HEK293T (cell line): ENCODE measurements at regions not wholly inside any gene's neighbourhood (a gene's known extent, or its start where the extent isn't known, plus 50 kb on each side); places are given as distances from the start of the nearest gene placed in this dataset.

Experiments
- FOXA1 ChIP-seq: fragments of 450-650 bp; IDR thresholded peaks from 2 replicates; pipeline ENCODE4 v1.6.1; 2016; ENCODE audit warnings: mild to moderate bottlenecking
- FOXK2 ChIP-seq: fragments of 450-650 bp; IDR thresholded peaks from 2 replicates; pipeline ENCODE4 v1.6.1; 2016; ENCODE audit warnings: mild to moderate bottlenecking
- FOXM1 ChIP-seq: fragments of 450-650 bp; IDR thresholded peaks from 2 replicates; pipeline ENCODE4 v1.6.1; 2017; ENCODE audit warnings: mild to moderate bottlenecking, borderline replicate concordance
- SP1 ChIP-seq: fragments of 450-650 bp; IDR thresholded peaks from 2 replicates; pipeline ENCODE4 v1.6.1; 2017
- ZNF384 ChIP-seq: fragments of 450-650 bp; IDR thresholded peaks from 2 replicates; pipeline ENCODE4 v1.6.1; 2016

DNA sequence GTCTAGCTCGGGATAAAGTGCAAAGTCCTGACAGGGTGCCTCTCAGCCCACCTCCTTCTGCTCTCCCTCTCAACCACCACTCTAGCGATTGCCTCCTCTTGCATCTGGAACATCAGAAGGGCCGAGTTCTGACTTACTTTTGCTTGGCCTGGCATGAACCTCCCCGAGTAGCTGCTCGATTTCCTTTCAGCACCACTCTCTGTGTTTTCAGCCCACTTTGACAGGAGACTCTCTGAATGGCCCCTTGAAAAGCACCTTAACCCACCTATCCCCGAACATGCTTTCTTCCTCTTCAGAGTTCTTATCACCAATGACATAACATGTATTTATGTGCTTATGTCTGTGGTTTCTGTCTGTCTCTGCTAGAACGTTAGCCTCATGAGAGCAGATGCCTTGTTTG, 225.8 kb upstream of the RUNX1 start:
- TF ChIP-seq SP1, result no peak
- TF ChIP-seq FOXA1, result no peak
- no peak for TF ChIP-seq FOXK2
- no peak for TF ChIP-seq ZNF384
- TF ChIP-seq FOXM1, result no peak
